OCI-LY1 (cell line): ENCODE measurements at regions not wholly inside any gene's neighbourhood (a gene's known extent, or its start where the extent isn't known, plus 50 kb on each side); places are given as distances from the start of the nearest gene placed in this dataset.

Source experiments
- H2AFZ ChIP-seq: fragments of 200-600 bp; sonication (generic), shearing (Covaris generic); 2 replicates; pipeline ENCODE4 v1.6.0; 2014; ENCODE audit warnings: antibody characterized with exemption, mild to moderate bottlenecking, low read length
- H3F3A ChIP-seq: fragments of 200-600 bp; sonication (generic), shearing (Covaris generic); 2 replicates; pipeline ENCODE4 v1.6.0; 2014; ENCODE audit warnings: mild to moderate bottlenecking, antibody characterized with exemption, low read length, moderate library complexity; ENCODE audit not compliant: insufficient read depth
- H3K27ac ChIP-seq: fragments of 200-600 bp; sonication (generic); 2 replicates; pipeline ENCODE4 v1.5.1; 2014; ENCODE audit warnings: low read length, mixed run types, mild to moderate bottlenecking, low read depth; ENCODE audit not compliant: poor library complexity, severe bottlenecking
- H3K27me3 ChIP-seq: fragments of 200-600 bp; sonication (generic); 2 replicates; pipeline ENCODE4 v1.6.0; 2014; ENCODE audit warnings: antibody characterized with exemption, mild to moderate bottlenecking, low read length, moderate library complexity; ENCODE audit not compliant: insufficient read depth
- H3K36me3 ChIP-seq: fragments of 200-600 bp; sonication (generic); 2 replicates; pipeline ENCODE4 v1.6.1; 2014; ENCODE audit warnings: mild to moderate bottlenecking, antibody characterized with exemption, low read length, moderate library complexity, mixed read lengths; ENCODE audit not compliant: insufficient read depth
- H3K4me1 ChIP-seq: fragments of 200-600 bp; sonication (generic); 2 replicates; pipeline ENCODE4 v1.5.1; 2014; ENCODE audit warnings: mild to moderate bottlenecking, low read length, moderate library complexity; ENCODE audit not compliant: insufficient read depth, severe bottlenecking
- H3K4me2 ChIP-seq: fragments of 200-600 bp; sonication (generic), shearing (Covaris generic); 2 replicates; pipeline ENCODE4 v1.6.1; 2014; ENCODE audit warnings: low read length
- H3K4me3 ChIP-seq: fragments of 200-600 bp; sonication (generic); 2 replicates; pipeline ENCODE4 v1.5.1; 2014; ENCODE audit warnings: low read length, low read depth, mild to moderate bottlenecking, mixed read lengths; ENCODE audit not compliant: poor library complexity, severe bottlenecking
- H3K79me2 ChIP-seq: fragments of 200-600 bp; shearing (Covaris generic); 2 replicates; pipeline ENCODE4 v1.6.1; 2016; ENCODE audit warnings: mixed run types, low read length, mixed read lengths; ENCODE audit not compliant: insufficient read depth
- H3K9ac ChIP-seq: fragments of 200-600 bp; sonication (generic), shearing (Covaris generic); 2 replicates; pipeline ENCODE4 v1.6.1; 2014; ENCODE audit warnings: mild to moderate bottlenecking, low read length, mixed read lengths
- H3K9me2 ChIP-seq: fragments of 200-600 bp; sonication (generic), shearing (Covaris generic); 2 replicates; pipeline ENCODE4 v1.6.1; 2014; ENCODE audit warnings: low read depth, mild to moderate bottlenecking, low read length, mixed read lengths
- H3K9me3 ChIP-seq: fragments of 200-600 bp; shearing (Covaris generic); 2 replicates; pipeline ENCODE4 v1.6.1; 2014; ENCODE audit warnings: low read length, mixed read lengths
- H4K20me1 ChIP-seq: fragments of 200-600 bp; sonication (generic), shearing (Covaris generic); 2 replicates; pipeline ENCODE4 v1.6.0; 2016; ENCODE audit warnings: mild to moderate bottlenecking, low read length; ENCODE audit not compliant: insufficient read depth
- CTCF ChIP-seq: fragments of 200-600 bp; sonication (generic), shearing (Covaris generic); IDR thresholded peaks from 2 replicates; pipeline ENCODE4 v1.5.1; 2017; ENCODE audit warnings: mild to moderate bottlenecking, antibody characterized with exemption, low read length, moderate library complexity, mixed read lengths
- EZH2 ChIP-seq: fragments of 200-600 bp; sonication (generic), shearing (Covaris generic); IDR thresholded peaks from 2 replicates; pipeline ENCODE4 v1.8.0; 2017; ENCODE audit warnings: borderline replicate concordance, mixed run types, mild to moderate bottlenecking, antibody characterized with exemption, low read length, moderate library complexity, mixed read lengths

GRCh38 chr1:5617546-5617945, 374.7 kb downstream of the NPHP4 start:
- Histone ChIP-seq H3K9me2 (no peaks in the 10 kb centered on the region), H3K9me3 (no peaks in the 10 kb centered on the region), H2AFZ (no peak overlapping the region), H4K20me1 (no peaks in the 10 kb centered on the region), H3K4me1 (no peaks in the 10 kb centered on the region), H3K9ac (no peak overlapping the region), H3K79me2 (no peaks in the 10 kb centered on the region), H3K4me3 (no peak overlapping the region), H3K4me2 (no peak overlapping the region), H3K27me3 (no peaks in the 10 kb centered on the region; the same call in 1 of the 2 replicates), H3K36me3 (no peaks in the 10 kb centered on the region), H3F3A (no peaks in the 10 kb centered on the region), H3K27ac (no peak overlapping the region)
- TF ChIP-seq EZH2: no peak
- TF ChIP-seq CTCF: no peak

DNA sequence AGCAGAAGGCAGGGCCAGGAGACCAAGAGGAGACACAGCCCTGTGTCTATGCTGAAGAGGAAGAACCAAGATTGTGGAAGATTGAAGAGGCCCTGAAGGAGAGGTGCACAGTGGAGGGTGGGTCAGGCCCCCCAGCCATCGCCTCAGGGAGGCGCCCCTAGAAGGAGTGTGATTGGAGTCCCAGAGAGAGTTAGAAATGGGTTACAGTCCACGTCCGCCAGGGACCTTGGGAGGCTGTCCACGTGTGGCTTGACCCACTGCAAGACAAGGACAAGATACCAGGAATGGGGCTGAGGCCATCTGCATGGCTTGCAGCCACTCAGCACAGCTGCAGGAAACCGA, 375.1 kb downstream of the NPHP4 start:
- TF ChIP-seq EZH2 (no peak), CTCF (no peak)
- no peak overlapping the region for H3K9ac ChIP-seq
- no peaks in the 10 kb centered on the region for H3K79me2 ChIP-seq
- H3K4me2 ChIP-seq: no peak overlapping the region
- no peaks in the 10 kb centered on the region; the same call in 1 of the 2 replicates for H3K27me3 ChIP-seq
- H3K9me2 ChIP-seq: no peaks in the 10 kb centered on the region
- no peak overlapping the region for H3K27ac ChIP-seq
- no peaks in the 10 kb centered on the region for H3F3A ChIP-seq
- H4K20me1 ChIP-seq: no peaks in the 10 kb centered on the region
- no peak overlapping the region for H3K4me3 ChIP-seq
- H3K36me3 ChIP-seq: no peaks in the 10 kb centered on the region
- H3K4me1 ChIP-seq: no peaks in the 10 kb centered on the region
- no peaks in the 10 kb centered on the region for H3K9me3 ChIP-seq
- H2AFZ ChIP-seq: no peak overlapping the region

DNA sequence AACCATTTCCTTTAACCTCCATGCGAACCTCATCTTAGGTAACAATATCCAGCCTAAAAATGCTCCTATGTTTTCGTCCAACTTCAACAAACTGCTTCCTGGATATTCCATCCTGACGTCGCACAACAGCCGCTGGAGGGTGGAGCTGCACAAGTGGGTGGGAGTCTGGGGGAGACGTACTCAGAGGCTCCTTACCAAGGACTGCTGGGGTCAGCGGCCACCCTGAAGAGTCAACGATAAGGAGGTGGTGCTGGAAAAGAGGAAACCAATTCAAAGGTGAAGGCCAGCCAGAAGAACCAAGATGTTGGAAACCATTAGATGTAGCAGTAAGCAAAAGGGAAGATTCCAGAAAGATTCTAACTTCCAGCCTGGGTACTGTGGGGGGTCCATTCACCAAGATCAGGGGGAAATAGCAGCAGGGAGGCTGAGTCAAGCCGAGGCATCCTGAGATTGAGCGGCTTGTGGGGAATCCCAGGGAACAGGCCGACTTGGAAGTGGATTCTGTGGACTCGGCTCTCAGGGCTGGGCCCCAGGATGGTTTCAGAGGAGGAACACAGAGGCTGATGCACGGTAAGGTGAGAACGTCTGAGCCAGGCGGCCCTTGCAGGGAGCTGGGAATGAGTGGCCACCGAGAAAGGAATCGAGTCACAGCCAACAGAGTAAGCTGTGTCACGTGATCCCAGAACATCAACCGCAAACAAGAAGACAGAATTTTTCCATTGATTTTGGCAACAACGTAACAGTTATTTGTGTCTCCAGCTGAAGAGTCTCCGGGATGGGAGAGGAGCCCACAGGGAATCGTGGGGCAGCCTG, 375.7 kb downstream of the NPHP4 start:
- H3K27ac ChIP-seq: no peak overlapping the region
- H3K27me3 ChIP-seq: no peaks in the 10 kb centered on the region; the same call in 1 of the 2 replicates
- H3K36me3 ChIP-seq: no peaks in the 10 kb centered on the region
- no peak overlapping the region for H3K4me2 ChIP-seq
- H2AFZ ChIP-seq: no peak overlapping the region
- H3K9ac ChIP-seq: no peak overlapping the region
- no peaks in the 10 kb centered on the region for H3K79me2 ChIP-seq
- H3K4me1 ChIP-seq: no peaks in the 10 kb centered on the region
- no peaks in the 10 kb centered on the region for H3F3A ChIP-seq
- TF ChIP-seq CTCF: no peak
- no peak for TF ChIP-seq EZH2
- H3K4me3 ChIP-seq: no peak overlapping the region
- no peaks in the 10 kb centered on the region for H3K9me2 ChIP-seq
- no peaks in the 10 kb centered on the region for H3K9me3 ChIP-seq
- H4K20me1 ChIP-seq: no peaks in the 10 kb centered on the region
